VCaP (cell line): ENCODE measurements at regions not wholly inside any gene's neighbourhood (a gene's known extent, or its start where the extent isn't known, plus 50 kb on each side); places are given as distances from the start of the nearest gene placed in this dataset.

Experiments
- H3K27ac ChIP-seq: fragments of 450-650 bp; 2 replicates; pipeline ENCODE4 v1.5.1; 2017
- TF ChIP-seq, protein P1 (sequence below): fragments of 450-650 bp; conservative IDR thresholded peaks from 2 replicates; pipeline ENCODE4 v1.5.1; 2017; ENCODE audit warnings: mild to moderate bottlenecking, moderate library complexity

DNA sequence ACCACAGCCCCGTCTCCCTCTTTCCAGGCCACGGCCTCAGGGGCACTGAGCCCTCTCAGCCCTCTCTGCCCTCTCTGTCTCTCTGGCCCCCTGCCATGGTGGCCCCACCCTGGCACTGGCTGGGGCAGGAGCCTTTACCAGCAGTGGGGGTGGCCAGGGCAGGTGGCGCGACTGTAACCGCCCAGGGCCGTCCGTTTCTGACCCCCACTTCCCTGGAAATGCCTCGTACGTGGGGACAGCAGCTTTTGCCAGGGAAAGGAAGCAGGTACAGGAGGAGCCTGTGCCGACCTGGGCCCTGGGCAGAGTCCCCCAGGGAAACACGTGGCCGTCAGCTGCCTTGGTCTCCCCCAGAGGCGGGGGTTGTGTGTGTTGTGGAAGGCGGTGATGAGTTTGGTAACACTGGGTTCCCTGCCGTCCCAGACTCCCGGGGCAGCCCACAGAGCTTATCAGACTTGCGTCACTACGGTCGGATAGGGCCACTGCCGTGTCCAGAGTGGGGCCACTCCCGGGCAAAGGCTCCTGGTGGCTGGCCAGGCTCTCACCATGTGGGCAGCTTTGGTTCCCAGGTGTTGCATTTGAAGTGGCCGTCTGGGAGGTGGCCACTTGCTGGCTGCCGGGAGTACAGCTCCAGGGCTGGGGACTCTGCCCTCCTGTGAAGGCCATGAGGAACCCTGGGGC, 249.3 kb upstream of the CIBAR2 start:
- TF ChIP-seq, protein P1, sequence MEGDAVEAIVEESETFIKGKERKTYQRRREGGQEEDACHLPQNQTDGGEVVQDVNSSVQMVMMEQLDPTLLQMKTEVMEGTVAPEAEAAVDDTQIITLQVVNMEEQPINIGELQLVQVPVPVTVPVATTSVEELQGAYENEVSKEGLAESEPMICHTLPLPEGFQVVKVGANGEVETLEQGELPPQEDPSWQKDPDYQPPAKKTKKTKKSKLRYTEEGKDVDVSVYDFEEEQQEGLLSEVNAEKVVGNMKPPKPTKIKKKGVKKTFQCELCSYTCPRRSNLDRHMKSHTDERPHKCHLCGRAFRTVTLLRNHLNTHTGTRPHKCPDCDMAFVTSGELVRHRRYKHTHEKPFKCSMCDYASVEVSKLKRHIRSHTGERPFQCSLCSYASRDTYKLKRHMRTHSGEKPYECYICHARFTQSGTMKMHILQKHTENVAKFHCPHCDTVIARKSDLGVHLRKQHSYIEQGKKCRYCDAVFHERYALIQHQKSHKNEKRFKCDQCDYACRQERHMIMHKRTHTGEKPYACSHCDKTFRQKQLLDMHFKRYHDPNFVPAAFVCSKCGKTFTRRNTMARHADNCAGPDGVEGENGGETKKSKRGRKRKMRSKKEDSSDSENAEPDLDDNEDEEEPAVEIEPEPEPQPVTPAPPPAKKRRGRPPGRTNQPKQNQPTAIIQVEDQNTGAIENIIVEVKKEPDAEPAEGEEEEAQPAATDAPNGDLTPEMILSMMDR, result no peak
- no peak overlapping the region for H3K27ac ChIP-seq

DNA sequence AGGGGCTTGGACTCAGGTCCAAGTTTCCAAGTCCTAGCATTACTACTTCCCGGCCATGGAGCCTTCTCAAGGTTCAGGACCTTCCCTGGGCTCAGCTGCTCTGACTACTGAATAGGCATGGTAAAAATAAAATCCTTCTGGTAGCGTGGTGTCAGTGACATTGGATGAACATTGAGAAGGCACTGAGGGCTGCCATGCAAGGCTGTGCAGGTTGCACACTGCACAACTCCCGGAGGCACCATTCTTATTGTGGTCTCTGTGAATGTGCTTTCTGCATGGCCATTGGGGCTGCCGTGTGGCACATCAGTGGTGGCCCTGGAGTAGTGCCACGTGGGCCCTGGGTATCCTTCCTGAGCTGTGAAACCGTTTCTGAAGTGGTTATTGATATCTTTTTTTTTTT, 250.2 kb upstream of the CIBAR2 start:
- H3K27ac ChIP-seq, result no peak overlapping the region
- TF ChIP-seq, protein P1, result no peak

DNA sequence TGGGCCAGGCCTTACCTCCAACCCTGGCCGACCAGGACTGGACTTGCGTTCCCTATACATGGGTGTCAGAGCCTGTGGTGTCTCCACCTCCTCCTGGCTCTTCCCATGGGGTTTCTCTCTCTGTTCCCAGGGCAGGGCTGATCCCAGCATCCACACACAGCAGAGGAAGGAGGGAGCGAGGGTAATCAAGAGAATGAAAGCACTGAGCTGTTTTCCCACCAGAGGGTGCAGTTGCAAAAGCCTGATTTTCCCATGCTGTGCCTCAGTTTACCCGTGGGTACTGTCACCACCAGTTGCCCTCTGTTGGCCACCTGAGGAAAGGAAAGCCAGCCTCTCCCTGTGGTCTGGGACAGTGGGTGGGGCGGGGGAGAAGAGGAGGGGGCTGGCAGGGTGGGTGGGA, 249.7 kb upstream of the GSE1 start:
- TF ChIP-seq, protein P1, result no peak

DNA sequence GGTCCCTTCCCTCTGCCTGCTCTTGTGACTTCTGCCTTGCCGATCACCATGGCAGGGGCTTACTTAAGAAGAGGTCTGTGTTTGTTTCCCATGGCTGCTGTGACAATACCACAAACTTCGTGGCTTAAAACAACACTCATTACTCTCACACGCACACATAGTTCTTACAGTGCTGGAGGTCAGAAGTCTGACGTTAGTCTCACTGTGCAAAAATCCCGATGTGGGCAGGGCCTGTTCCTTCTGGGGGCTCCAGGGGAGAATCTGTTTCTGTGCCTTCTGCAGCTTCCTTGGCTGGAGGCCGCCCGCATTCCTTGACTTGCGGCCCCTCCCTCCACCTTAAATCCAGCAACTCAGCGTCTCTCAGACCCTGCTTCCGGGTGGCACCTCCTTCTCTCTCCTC, 249.2 kb upstream of the GSE1 start:
- H3K27ac ChIP-seq, result no peak overlapping the region
- TF ChIP-seq, protein P1, result no peak

More for the DNA sequence above, 249.7 kb upstream of the GSE1 start:
- no peak overlapping the region for H3K27ac ChIP-seq

DNA sequence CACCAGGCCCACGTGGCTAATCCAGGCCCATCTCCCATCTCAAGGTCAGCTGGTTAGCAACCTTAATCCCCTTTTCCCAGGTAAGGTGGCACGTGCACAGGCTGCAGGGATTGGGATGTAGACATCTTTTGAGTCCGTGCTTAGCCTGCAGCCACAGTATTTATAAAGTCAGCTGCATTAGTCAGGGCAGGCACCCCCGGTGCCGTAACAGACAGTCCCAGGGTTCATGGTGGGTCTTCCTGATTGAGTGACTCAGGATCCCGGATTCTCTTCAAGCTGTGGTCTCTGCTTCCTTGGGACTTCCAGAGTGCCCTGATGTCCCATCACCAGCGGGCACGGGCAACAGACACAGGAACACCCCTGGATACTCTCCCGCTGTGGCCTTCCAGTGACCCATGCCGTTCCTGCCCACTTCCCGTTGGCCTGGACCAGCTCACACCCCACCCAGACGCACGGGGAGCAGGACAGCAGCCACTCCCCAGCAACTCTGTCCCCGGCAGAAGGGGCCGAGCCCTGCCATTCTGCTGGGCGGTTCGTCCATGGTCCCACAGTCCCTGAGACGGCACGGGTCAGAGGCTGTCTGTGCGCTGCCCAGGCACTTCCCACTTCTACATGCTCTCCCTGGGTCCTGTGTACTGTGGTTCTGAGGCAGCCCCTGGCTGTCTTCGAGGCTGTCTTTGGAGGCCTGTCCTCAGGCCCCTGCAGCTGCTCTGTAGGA, 248.6 kb upstream of the GSE1 start:
- no peak overlapping the region for H3K27ac ChIP-seq
- TF ChIP-seq, protein P1, result no peak

DNA sequence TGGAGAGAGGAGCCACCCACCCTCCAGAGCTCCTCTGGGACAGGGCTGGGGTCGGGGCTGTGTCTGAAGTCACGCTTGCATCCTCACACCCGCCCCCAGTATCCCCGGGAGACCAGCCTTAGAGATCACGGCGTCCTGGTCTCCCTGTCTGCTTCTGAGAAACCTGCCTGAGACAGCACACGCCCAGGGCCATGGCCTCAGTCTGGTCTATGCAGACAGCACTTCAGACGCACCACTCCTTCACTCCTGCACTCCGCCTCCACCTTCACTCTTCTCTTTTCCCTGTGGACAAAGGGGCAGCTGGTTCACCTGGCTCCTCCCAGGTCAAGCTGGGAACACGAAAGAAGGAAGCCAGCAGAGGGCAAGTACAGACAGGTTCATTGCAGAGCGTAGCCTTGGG, 248.0 kb upstream of the GSE1 start:
- no peak overlapping the region for H3K27ac ChIP-seq
- TF ChIP-seq, protein P1, result no peak

DNA sequence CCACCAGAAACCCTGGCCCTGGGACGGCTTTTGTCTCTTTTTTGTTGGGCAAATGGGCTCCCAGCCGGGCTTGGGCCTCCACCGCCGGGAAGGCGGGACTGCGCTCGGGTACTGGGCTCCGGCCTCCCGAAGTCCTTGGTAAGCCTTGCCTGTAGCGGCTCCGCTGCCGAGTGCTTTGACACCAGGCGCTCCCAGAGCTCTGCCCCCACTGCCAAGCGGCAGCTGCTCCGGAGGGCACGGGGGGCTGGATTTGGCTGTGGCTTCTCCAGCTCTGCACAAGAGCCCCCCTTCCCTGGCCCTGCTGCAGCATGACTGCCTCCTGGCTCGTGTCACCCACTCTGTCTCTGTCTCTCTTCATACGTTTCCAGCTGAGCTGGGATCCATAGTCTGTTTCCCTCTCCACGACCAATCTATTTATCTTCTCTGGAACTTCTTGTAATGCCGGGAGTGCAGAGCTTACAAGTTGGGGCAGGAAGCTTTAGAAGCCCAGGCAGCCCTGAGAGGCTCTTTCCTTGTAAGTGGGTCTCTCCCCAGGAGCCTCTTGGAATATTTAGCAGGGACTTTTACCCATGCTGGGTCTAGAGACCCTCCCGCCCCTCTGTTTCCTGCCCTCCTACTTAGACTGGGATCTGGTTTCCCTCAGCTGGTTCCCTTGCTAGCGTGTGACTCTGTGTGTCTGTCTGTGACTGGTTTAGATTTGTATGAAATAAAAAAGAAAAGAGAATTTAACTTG, 246.9 kb upstream of the GSE1 start:
- no peak overlapping the region for H3K27ac ChIP-seq
- TF ChIP-seq, protein P1, result no peak
